ENCODE measurements at regions not wholly inside any gene's neighbourhood (a gene's known extent, or its start where the extent isn't known, plus 50 kb on each side); places are given as distances from the start of the nearest gene placed in this dataset.

DNA sequence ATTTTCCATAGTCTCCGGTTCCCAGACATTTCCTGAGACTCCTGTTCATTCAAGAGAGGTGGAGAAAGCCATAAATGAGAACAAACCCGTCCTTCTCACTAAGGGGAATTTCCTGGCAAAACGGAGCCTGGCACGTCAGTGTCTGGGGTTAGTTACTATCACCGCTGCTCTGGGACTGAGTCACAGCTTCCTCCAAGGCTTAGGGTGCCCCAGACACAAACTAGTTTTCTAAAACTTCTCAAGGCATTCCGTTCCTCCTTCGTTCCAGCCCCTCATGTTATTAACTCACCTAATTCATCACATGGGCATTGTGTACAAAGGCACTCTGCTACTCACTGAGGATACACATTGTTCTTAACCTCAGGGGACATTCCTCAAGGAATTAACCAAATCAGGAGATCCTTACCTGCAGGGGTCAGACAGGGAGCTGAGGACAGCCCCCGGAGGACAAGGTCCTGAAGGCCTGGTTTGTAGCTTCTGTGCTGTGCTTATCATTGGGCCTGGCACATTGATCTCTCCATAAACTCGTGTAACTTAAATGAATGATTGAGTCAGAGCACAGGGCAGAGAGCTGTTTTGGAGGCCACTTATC, 103.0 kb upstream of the KLF6 start:
- H3K27me3 Mint-ChIP-seq (ENCODE audit: low read depth): peaks cover 2% of the 10 kb centered on the region
- Histone ChIP-seq H4K5ac (ENCODE audit: insufficient read length, low read depth, low read length) (no peak overlapping the region), H2BK120ac (ENCODE audit: low read depth, low read length, poor library complexity, severe bottlenecking) (no peak overlapping the region), H2BK5ac (ENCODE audit: insufficient read length, low read length) (no peak overlapping the region), H3K4me2 (ENCODE audit: insufficient read depth, insufficient read length, low read length) (no peak overlapping the region), H2BK12ac (ENCODE audit: insufficient read length, low read depth, low read length) (no peak overlapping the region), H3K18ac (ENCODE audit: insufficient read length, low read depth, low read length) (peak overlapping the region; percentile 8), H2BK15ac (ENCODE audit: low read depth, low read length) (no peak overlapping the region), H4K20me1 (ENCODE audit: control insufficient read depth, insufficient read depth, insufficient read length) (no peaks in the 10 kb centered on the region), H3K56ac (ENCODE audit: insufficient read length, low read depth, low read length) (no peak overlapping the region), H3K27me3 (ENCODE audit: insufficient read depth, low read length) (no peaks in the 10 kb centered on the region), H4K91ac (ENCODE audit: insufficient read length, low read depth, low read length) (no peak overlapping the region), H3K9ac (ENCODE audit: extremely low read depth, insufficient read length, low read length) (no peak overlapping the region), H3K79me1 (ENCODE audit: insufficient read depth, low read depth, low read length, poor library complexity, severe bottlenecking) (no peaks in the 10 kb centered on the region), H3K4me1 (ENCODE audit: insufficient read depth, low read length) (peaks cover 4% of the 10 kb centered on the region; the same call in 1 of the 2 replicates), H3K14ac (ENCODE audit: insufficient read depth, low read length) (peak overlapping the region; percentile 47; the same call in 1 of the 2 replicates), H4K8ac (replicated peaks; ENCODE audit: insufficient read length, low read depth, low read length) (no peak overlapping the region), H3K23me2 (ENCODE audit: insufficient read length, low read depth, low read length, poor library complexity, severe bottlenecking) (no peaks in the 10 kb centered on the region), H3K9me3 (ENCODE audit: control insufficient read depth, low read depth, low read length) (no peaks in the 10 kb centered on the region), H2AK5ac (ENCODE audit: insufficient read length, low read length) (no peak overlapping the region), H3K4ac (ENCODE audit: low read depth, low read length) (no peak overlapping the region; the same call in 1 of the 2 replicates), H3K27ac (ENCODE audit: insufficient read length, low read depth, low read length) (no peak overlapping the region), H3K79me2 (ENCODE audit: insufficient read depth, low read length) (no peaks in the 10 kb centered on the region), H3T11ph (ENCODE audit: low read length) (no peak overlapping the region), H2AFZ (ENCODE audit: low read length) (no peak overlapping the region), H2BK20ac (ENCODE audit: low read depth, low read length, poor library complexity, severe bottlenecking) (no peak overlapping the region), H3K23ac (ENCODE audit: insufficient read length, low read depth, low read length) (no peak overlapping the region)
- H3K36me3 Mint-ChIP-seq (ENCODE audit: insufficient read depth in 1 of 3, low read depth in 3 of 3): no peaks in the 10 kb centered on the region
- H3K4me1 Mint-ChIP-seq: peaks cover 52% of the 10 kb centered on the region in 2 experiments
- no peaks in the 10 kb centered on the region for H3K9me3 Mint-ChIP-seq
- peak overlapping the region; percentile 92 to 96 (median 96) for H3K27ac Mint-ChIP-seq
- DNase-seq: peak; percentile 64
- TF ChIP-seq, protein P1, sequence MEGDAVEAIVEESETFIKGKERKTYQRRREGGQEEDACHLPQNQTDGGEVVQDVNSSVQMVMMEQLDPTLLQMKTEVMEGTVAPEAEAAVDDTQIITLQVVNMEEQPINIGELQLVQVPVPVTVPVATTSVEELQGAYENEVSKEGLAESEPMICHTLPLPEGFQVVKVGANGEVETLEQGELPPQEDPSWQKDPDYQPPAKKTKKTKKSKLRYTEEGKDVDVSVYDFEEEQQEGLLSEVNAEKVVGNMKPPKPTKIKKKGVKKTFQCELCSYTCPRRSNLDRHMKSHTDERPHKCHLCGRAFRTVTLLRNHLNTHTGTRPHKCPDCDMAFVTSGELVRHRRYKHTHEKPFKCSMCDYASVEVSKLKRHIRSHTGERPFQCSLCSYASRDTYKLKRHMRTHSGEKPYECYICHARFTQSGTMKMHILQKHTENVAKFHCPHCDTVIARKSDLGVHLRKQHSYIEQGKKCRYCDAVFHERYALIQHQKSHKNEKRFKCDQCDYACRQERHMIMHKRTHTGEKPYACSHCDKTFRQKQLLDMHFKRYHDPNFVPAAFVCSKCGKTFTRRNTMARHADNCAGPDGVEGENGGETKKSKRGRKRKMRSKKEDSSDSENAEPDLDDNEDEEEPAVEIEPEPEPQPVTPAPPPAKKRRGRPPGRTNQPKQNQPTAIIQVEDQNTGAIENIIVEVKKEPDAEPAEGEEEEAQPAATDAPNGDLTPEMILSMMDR (conservative IDR thresholded peaks at IDR 0.05): peak; percentile 22; the same call in 1 of the 3 replicates
- WGBS (ENCODE audit: extremely low coverage, insufficient read length, low lambda C conversion rate): no CpG with 5 or more reads among the region's 9 CpGs
- H3K4me3 Mint-ChIP-seq: peak overlapping the region in 1 of 2 experiments; percentile 44; a peak in 2 of 5 replicates
